Astrocyte (in vitro differentiated cells and primary cell): ENCODE measurements at regions not wholly inside any gene's neighbourhood (a gene's known extent, or its start where the extent isn't known, plus 50 kb on each side); places are given as distances from the start of the nearest gene placed in this dataset.

Experiments
- CTCF ChIP-seq: IDR thresholded peaks from 2 replicates; pipeline ENCODE4 v1.5.1; 2011; ENCODE audit warnings: low read depth, mild to moderate bottlenecking, inconsistent platforms, low read length, moderate library complexity; ENCODE audit not compliant: insufficient read depth
- EZH2 ChIP-seq: IDR thresholded peaks from 2 replicates; pipeline ENCODE4 v1.6.1; 2012; ENCODE audit warnings: mild to moderate bottlenecking, low read length, inconsistent platforms; ENCODE audit not compliant: insufficient read depth

GRCh38 chr14:85038526-85039352 lies 491.2 kb upstream of the FLRT2 start:
- TF ChIP-seq CTCF (no peak), EZH2 (no peak)
